ENCODE measurements at regions not wholly inside any gene's neighbourhood (a gene's known extent, or its start where the extent isn't known, plus 50 kb on each side); places are given as distances from the start of the nearest gene placed in this dataset.

GRCh38 chr7:155207326-155208002, 90.2 kb upstream of the INSIG1 start:
- Mint-ChIP-seq H3K4me3 (ENCODE audit: unreplicated experiment) (no peak overlapping the region), H3K27me3 (ENCODE audit: unreplicated experiment) (peaks cover 3% of the 10 kb centered on the region), H3K9me3 (ENCODE audit: unreplicated experiment) (peaks cover 6% of the 10 kb centered on the region), H3K36me3 (ENCODE audit: unreplicated experiment) (peaks cover 4% of the 10 kb centered on the region), H3K4me1 (ENCODE audit: low read depth, unreplicated experiment) (peaks cover 11% of the 10 kb centered on the region), H3K27ac (ENCODE audit: unreplicated experiment) (no peak overlapping the region)
- no peak for DNase-seq
- TF ChIP-seq CTCF (IDR thresholded peaks at IDR 0.05; ENCODE audit: partially characterized antibody, unreplicated experiment) = no peak

- Mint-ChIP-seq H3K36me3 (ENCODE audit: unreplicated experiment) (peaks cover 4% of the 10 kb centered on the region), H3K4me3 (ENCODE audit: unreplicated experiment) (no peak overlapping the region), H3K9me3 (ENCODE audit: unreplicated experiment) (peaks cover 6% of the 10 kb centered on the region), H3K4me1 (ENCODE audit: low read depth, unreplicated experiment) (peaks cover 11% of the 10 kb centered on the region), H3K27me3 (ENCODE audit: unreplicated experiment) (peaks cover 5% of the 10 kb centered on the region), H3K27ac (ENCODE audit: unreplicated experiment) (no peak overlapping the region)
- no peak for DNase-seq
- no peak for TF ChIP-seq CTCF (IDR thresholded peaks at IDR 0.05; ENCODE audit: partially characterized antibody, unreplicated experiment)
These were observed 88.8 kb upstream of the INSIG1 start for GRCh38 chr7:155208681-155209477.

GRCh38 chr7:155209478-155210319, 88.0 kb upstream of the INSIG1 start:
- H3K27me3 Mint-ChIP-seq (ENCODE audit: unreplicated experiment) = peaks cover 5% of the 10 kb centered on the region
- peaks cover 11% of the 10 kb centered on the region for H3K4me1 Mint-ChIP-seq (ENCODE audit: low read depth, unreplicated experiment)
- DNase-seq = no peak
- H3K9me3 Mint-ChIP-seq (ENCODE audit: unreplicated experiment) = peaks cover 6% of the 10 kb centered on the region
- peaks cover 4% of the 10 kb centered on the region for H3K36me3 Mint-ChIP-seq (ENCODE audit: unreplicated experiment)
- no peak overlapping the region for H3K27ac Mint-ChIP-seq (ENCODE audit: unreplicated experiment)
- H3K4me3 Mint-ChIP-seq (ENCODE audit: unreplicated experiment) = no peak overlapping the region
- TF ChIP-seq CTCF (IDR thresholded peaks at IDR 0.05; ENCODE audit: partially characterized antibody, unreplicated experiment) = no peak

GRCh38 chr7:155210356-155210755, 87.3 kb upstream of the INSIG1 start:
- no peak overlapping the region for H3K4me3 Mint-ChIP-seq (ENCODE audit: unreplicated experiment)
- TF ChIP-seq CTCF (IDR thresholded peaks at IDR 0.05; ENCODE audit: partially characterized antibody, unreplicated experiment) = no peak
- no peak overlapping the region for H3K27ac Mint-ChIP-seq (ENCODE audit: unreplicated experiment)
- peaks cover 4% of the 10 kb centered on the region for H3K36me3 Mint-ChIP-seq (ENCODE audit: unreplicated experiment)
- peaks cover 5% of the 10 kb centered on the region for H3K27me3 Mint-ChIP-seq (ENCODE audit: unreplicated experiment)
- H3K9me3 Mint-ChIP-seq (ENCODE audit: unreplicated experiment) = peaks cover 6% of the 10 kb centered on the region
- H3K4me1 Mint-ChIP-seq (ENCODE audit: low read depth, unreplicated experiment) = peaks cover 11% of the 10 kb centered on the region
- no peak for DNase-seq
